ENCODE measurements at regions not wholly inside any gene's neighbourhood (a gene's known extent, or its start where the extent isn't known, plus 50 kb on each side); places are given as distances from the start of the nearest gene placed in this dataset.

- H3K4me3 ChIP-seq (ENCODE audit: extremely low read depth, insufficient read depth, low read length, poor library complexity, severe bottlenecking) = no peak overlapping the region
- no peaks in the 10 kb centered on the region for H3K4me1 ChIP-seq (ENCODE audit: control insufficient read depth, insufficient read depth, low read length, poor library complexity, severe bottlenecking)
- no peak overlapping the region for H3K27ac ChIP-seq (ENCODE audit: low read depth, low read length, severe bottlenecking)
- 84 to 85% methylated on average over 8 to 10 of the region's 10 CpGs for WGBS, 2 experiments (ENCODE audit: insufficient coverage in 2 of 2)
- H3K9me3 ChIP-seq (ENCODE audit: control insufficient read depth, low read length) = no peaks in the 10 kb centered on the region
- H3K36me3 ChIP-seq (ENCODE audit: control insufficient read depth, insufficient read depth, low read length) = no peaks in the 10 kb centered on the region
Measured at GRCh38 chr19:27744926-27745768, 1467.8 kb downstream of the UQCRFS1 start.

GRCh38 chr19:27742041-27742440 is 1470.9 kb downstream of the UQCRFS1 start:
- no peaks in the 10 kb centered on the region for H3K9me3 ChIP-seq (ENCODE audit: control insufficient read depth, low read length)
- H3K4me1 ChIP-seq (ENCODE audit: control insufficient read depth, insufficient read depth, low read length, poor library complexity, severe bottlenecking) = no peaks in the 10 kb centered on the region
- H3K36me3 ChIP-seq (ENCODE audit: control insufficient read depth, insufficient read depth, low read length) = peaks cover 4% of the 10 kb centered on the region
- 89 to 90% methylated on average over 3 of the region's 3 CpGs for WGBS, 2 experiments (ENCODE audit: insufficient coverage in 2 of 2)
- H3K4me3 ChIP-seq (ENCODE audit: extremely low read depth, insufficient read depth, low read length, poor library complexity, severe bottlenecking) = no peak overlapping the region
- H3K27ac ChIP-seq (ENCODE audit: low read depth, low read length, severe bottlenecking) = no peak overlapping the region

- Histone ChIP-seq H3K36me3 (ENCODE audit: control insufficient read depth, insufficient read depth, low read length) (peaks cover 8% of the 10 kb centered on the region), H3K9me3 (ENCODE audit: control insufficient read depth, low read length) (no peaks in the 10 kb centered on the region), H3K4me1 (ENCODE audit: control insufficient read depth, insufficient read depth, low read length, poor library complexity, severe bottlenecking) (no peaks in the 10 kb centered on the region), H3K27ac (ENCODE audit: low read depth, low read length, severe bottlenecking) (no peak overlapping the region), H3K4me3 (ENCODE audit: extremely low read depth, insufficient read depth, low read length, poor library complexity, severe bottlenecking) (no peak overlapping the region)
- 90 to 97% methylated on average over 8 of the region's 8 CpGs for WGBS, 2 experiments (ENCODE audit: insufficient coverage in 2 of 2)
Measured at GRCh38 chr19:27741236-27741635, 1471.7 kb downstream of the UQCRFS1 start.

DNA sequence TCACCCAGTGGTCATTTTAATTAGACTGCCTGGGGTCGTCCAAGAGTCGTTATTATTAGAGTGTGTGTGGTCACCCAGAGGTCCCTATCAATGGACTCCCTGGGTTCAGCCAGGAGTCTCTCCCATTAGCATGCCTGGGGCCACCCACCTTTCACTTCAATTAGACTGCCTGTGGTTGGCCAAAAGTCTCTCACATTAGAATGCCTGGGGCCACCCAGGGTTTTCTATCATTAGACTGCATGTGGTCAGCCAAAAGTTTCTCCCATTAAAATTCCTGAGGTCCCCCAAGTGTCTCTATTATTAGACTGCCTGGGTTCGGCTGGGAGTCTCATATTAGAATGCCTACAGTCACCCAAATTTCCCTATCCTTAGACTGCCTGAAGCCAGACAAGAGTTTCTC is 1472.6 kb downstream of the UQCRFS1 start:
- Histone ChIP-seq H3K9me3 (ENCODE audit: control insufficient read depth, low read length) (no peaks in the 10 kb centered on the region), H3K4me3 (ENCODE audit: extremely low read depth, insufficient read depth, low read length, poor library complexity, severe bottlenecking) (no peak overlapping the region), H3K27ac (ENCODE audit: low read depth, low read length, severe bottlenecking) (no peak overlapping the region), H3K4me1 (ENCODE audit: control insufficient read depth, insufficient read depth, low read length, poor library complexity, severe bottlenecking) (no peaks in the 10 kb centered on the region), H3K36me3 (ENCODE audit: control insufficient read depth, insufficient read depth, low read length) (peaks cover 8% of the 10 kb centered on the region)
- 83 to 100% methylated on average over 1 of the region's 3 CpGs for WGBS, 2 experiments (ENCODE audit: insufficient coverage in 2 of 2)

DNA sequence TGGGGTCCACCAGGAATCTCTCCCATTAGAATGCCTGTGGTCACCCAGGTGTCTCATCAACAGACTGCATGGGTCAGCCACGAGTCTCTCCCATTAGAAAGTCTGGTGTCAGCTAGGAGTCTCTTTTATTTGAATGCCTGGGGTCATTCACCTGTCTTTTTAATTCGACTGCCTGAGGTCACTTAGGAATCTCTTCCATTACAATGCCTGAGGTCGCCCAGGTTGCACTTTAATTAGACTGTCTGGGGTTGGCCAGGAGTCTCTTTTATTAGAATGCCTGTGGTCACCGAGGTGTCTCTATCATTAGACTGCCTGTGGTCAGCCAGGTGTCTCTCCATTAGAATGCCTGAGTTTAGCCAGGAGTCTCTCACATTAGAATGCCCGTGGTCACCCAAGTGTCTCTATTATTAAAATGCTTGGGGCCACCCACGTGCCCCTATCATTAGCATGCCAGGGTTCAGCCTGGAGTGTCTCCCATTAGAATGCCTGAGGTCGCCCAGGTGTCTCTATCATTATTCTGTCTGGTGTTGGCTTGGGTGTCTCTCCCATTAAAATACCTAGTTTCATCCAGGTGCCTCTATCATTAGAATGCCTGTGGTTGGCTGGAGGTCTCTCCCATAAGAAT is 1474.3 kb downstream of the UQCRFS1 start:
- no peaks in the 10 kb centered on the region for H3K4me1 ChIP-seq (ENCODE audit: control insufficient read depth, insufficient read depth, low read length, poor library complexity, severe bottlenecking)
- no peak overlapping the region for H3K4me3 ChIP-seq (ENCODE audit: extremely low read depth, insufficient read depth, low read length, poor library complexity, severe bottlenecking)
- peaks cover 8% of the 10 kb centered on the region for H3K36me3 ChIP-seq (ENCODE audit: control insufficient read depth, insufficient read depth, low read length)
- H3K9me3 ChIP-seq (ENCODE audit: control insufficient read depth, low read length) = peaks cover 12% of the 10 kb centered on the region
- WGBS, 2 experiments (ENCODE audit: insufficient coverage in 2 of 2) = 78 to 91% methylated on average over 5 to 6 of the region's 7 CpGs
- H3K27ac ChIP-seq (ENCODE audit: low read depth, low read length, severe bottlenecking) = no peak overlapping the region

- whole genome bisulfite sequencing, 2 experiments (ENCODE audit: insufficient coverage in 2 of 2) = 89 to 90% methylated on average over 3 of the region's 4 CpGs
- peaks cover 8% of the 10 kb centered on the region for H3K36me3 ChIP-seq (ENCODE audit: control insufficient read depth, insufficient read depth, low read length)
- peaks cover 19% of the 10 kb centered on the region for H3K9me3 ChIP-seq (ENCODE audit: control insufficient read depth, low read length)
- no peak overlapping the region for H3K27ac ChIP-seq (ENCODE audit: low read depth, low read length, severe bottlenecking)
- no peak overlapping the region for H3K4me3 ChIP-seq (ENCODE audit: extremely low read depth, insufficient read depth, low read length, poor library complexity, severe bottlenecking)
- H3K4me1 ChIP-seq (ENCODE audit: control insufficient read depth, insufficient read depth, low read length, poor library complexity, severe bottlenecking) = no peaks in the 10 kb centered on the region
Measured at GRCh38 chr19:27736225-27736624, 1476.7 kb downstream of the UQCRFS1 start.

DNA sequence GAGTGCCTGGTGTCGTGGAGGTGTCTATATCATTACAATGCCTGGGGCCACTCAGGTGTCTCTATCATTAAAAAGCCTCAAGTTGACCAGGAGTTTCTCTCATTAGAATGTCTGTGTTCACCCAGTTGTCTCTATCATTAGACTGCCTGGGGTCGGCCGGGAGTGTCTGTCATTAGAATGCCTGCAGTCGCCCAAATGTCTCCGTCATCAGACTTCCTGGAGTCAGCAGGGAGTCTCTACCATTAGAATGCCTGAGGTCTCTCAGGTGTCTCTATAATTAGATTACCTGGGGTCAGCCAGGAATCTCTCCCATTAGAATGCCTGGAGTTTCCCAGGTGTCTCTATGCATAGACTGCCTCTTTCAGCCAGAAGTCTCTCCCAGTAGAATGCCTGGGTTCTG is 1477.6 kb downstream of the UQCRFS1 start:
- WGBS, 2 experiments (ENCODE audit: insufficient coverage in 2 of 2) = 93 to 95% methylated on average over 4 to 5 of the region's 5 CpGs
- Histone ChIP-seq H3K4me1 (ENCODE audit: control insufficient read depth, insufficient read depth, low read length, poor library complexity, severe bottlenecking) (no peaks in the 10 kb centered on the region), H3K4me3 (ENCODE audit: extremely low read depth, insufficient read depth, low read length, poor library complexity, severe bottlenecking) (no peak overlapping the region), H3K27ac (ENCODE audit: low read depth, low read length, severe bottlenecking) (no peak overlapping the region), H3K36me3 (ENCODE audit: control insufficient read depth, insufficient read depth, low read length) (peaks cover 12% of the 10 kb centered on the region), H3K9me3 (ENCODE audit: control insufficient read depth, low read length) (peaks cover 23% of the 10 kb centered on the region)

GRCh38 chr19:27734496-27735220 is 1478.3 kb downstream of the UQCRFS1 start:
- Histone ChIP-seq H3K4me1 (ENCODE audit: control insufficient read depth, insufficient read depth, low read length, poor library complexity, severe bottlenecking) (no peaks in the 10 kb centered on the region), H3K9me3 (ENCODE audit: control insufficient read depth, low read length) (peaks cover 24% of the 10 kb centered on the region), H3K36me3 (ENCODE audit: control insufficient read depth, insufficient read depth, low read length) (peaks cover 14% of the 10 kb centered on the region), H3K4me3 (ENCODE audit: extremely low read depth, insufficient read depth, low read length, poor library complexity, severe bottlenecking) (no peak overlapping the region), H3K27ac (ENCODE audit: low read depth, low read length, severe bottlenecking) (no peak overlapping the region)
- WGBS, 2 experiments (ENCODE audit: insufficient coverage in 2 of 2) = 81 to 82% methylated on average over 5 of the region's 5 CpGs

DNA sequence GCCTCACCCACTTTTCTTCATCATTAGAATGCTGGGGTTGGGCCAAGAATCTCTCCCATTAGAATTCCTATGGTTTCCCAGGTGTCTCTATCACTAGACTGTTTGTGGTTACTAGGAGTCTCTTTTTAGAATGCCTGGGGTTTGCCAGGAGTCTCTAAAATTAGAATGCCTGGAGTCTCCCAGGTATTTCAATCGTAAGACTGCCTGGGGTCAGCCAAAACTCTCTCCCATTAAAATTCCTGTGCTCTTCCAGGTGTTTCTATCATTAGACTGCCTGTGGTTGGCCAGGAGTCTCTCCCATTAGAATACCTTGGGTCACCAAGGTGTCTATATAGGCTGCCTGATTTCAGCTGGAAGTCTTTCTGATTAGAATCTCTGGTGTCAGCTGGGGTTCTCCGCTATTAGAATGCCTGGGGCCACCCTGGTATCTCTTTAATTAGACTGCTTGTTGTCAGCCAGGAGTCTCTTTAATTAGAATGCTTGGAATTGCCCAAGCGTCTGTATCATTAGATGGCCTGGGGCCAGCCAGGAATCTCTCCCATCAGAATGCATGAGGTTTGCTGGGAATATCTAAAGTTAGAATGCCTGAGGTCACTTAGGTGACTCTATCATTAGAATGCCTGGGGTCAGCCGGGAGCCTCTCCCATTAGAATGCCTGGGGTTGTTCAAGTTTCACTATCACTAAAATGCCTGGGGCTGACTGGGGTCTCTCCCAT is 1479.2 kb downstream of the UQCRFS1 start:
- 100% methylated on average over 1 to 3 of the region's 4 CpGs for WGBS, 2 experiments (ENCODE audit: insufficient coverage in 2 of 2)
- Histone ChIP-seq H3K36me3 (ENCODE audit: control insufficient read depth, insufficient read depth, low read length) (peaks cover 14% of the 10 kb centered on the region), H3K9me3 (ENCODE audit: control insufficient read depth, low read length) (peaks cover 27% of the 10 kb centered on the region), H3K27ac (ENCODE audit: low read depth, low read length, severe bottlenecking) (no peak overlapping the region), H3K4me3 (ENCODE audit: extremely low read depth, insufficient read depth, low read length, poor library complexity, severe bottlenecking) (no peak overlapping the region), H3K4me1 (ENCODE audit: control insufficient read depth, insufficient read depth, low read length, poor library complexity, severe bottlenecking) (no peaks in the 10 kb centered on the region)

- 94 to 100% methylated on average over 1 to 2 of the region's 2 CpGs for WGBS, 2 experiments (ENCODE audit: insufficient coverage in 2 of 2)
- Histone ChIP-seq H3K4me1 (ENCODE audit: control insufficient read depth, insufficient read depth, low read length, poor library complexity, severe bottlenecking) (no peaks in the 10 kb centered on the region), H3K36me3 (ENCODE audit: control insufficient read depth, insufficient read depth, low read length) (peaks cover 8% of the 10 kb centered on the region), H3K27ac (ENCODE audit: low read depth, low read length, severe bottlenecking) (no peak overlapping the region), H3K9me3 (ENCODE audit: control insufficient read depth, low read length) (peaks cover 29% of the 10 kb centered on the region), H3K4me3 (ENCODE audit: extremely low read depth, insufficient read depth, low read length, poor library complexity, severe bottlenecking) (no peak overlapping the region)
Measured at GRCh38 chr19:27729332-27729731, 1483.6 kb downstream of the UQCRFS1 start.

All from mesodermal cell (in vitro differentiated cells).